GM21423 (cell line): ENCODE measurements at regions not wholly inside any gene's neighbourhood (a gene's known extent, or its start where the extent isn't known, plus 50 kb on each side); places are given as distances from the start of the nearest gene placed in this dataset.
"Not testable (repeated sequence)": the region's sequence is repeated elsewhere in the genome, so short reads cannot be mapped to it uniquely, and the experiment has no call there.

ENCODE experiments used
- ATAC-seq: cut with Tn5 transposase; IDR thresholded peaks from one replicate; pipeline ENCODE4 v1.9.1; 2021; ENCODE audit warnings: mild to moderate bottlenecking, moderate library complexity; ENCODE audit not compliant: unreplicated experiment

- ATAC-seq, result no peak
Measured at GRCh38 chr5:120813551-120813950, 349.5 kb downstream of the PRR16 start.

- no peak for ATAC-seq
Measured at GRCh38 chr5:120817044-120817985, 353.2 kb downstream of the PRR16 start.

GRCh38 chr5:120818128-120818527, 354.0 kb downstream of the PRR16 start:
- ATAC-seq, result no peak

GRCh38 chr5:120823328-120823727, 359.2 kb downstream of the PRR16 start:
- ATAC-seq, result no peak

- ATAC-seq, result not testable (repeated sequence)
Measured at GRCh38 chr5:120831646-120832045, 367.5 kb downstream of the PRR16 start.

GRCh38 chr5:120841830-120842229, 377.7 kb downstream of the PRR16 start:
- no peak for ATAC-seq

- no peak for ATAC-seq
Measured at GRCh38 chr5:120843390-120843980, 379.4 kb downstream of the PRR16 start.

- ATAC-seq, result no peak
Measured at GRCh38 chr5:120848883-120849282, 384.8 kb downstream of the PRR16 start.

GRCh38 chr5:120852222-120852860, 388.2 kb downstream of the PRR16 start:
- no peak for ATAC-seq

GRCh38 chr5:120866997-120867396, 402.9 kb downstream of the PRR16 start:
- ATAC-seq, result no peak

- no peak for ATAC-seq
Measured at GRCh38 chr5:120869831-120870230, 405.7 kb downstream of the PRR16 start.

GRCh38 chr5:120872297-120872696, 408.2 kb downstream of the PRR16 start:
- ATAC-seq, result no peak

GRCh38 chr5:120873083-120873482, 409.0 kb downstream of the PRR16 start:
- no peak for ATAC-seq

- no peak for ATAC-seq
Measured at GRCh38 chr5:120874081-120874862, 410.2 kb downstream of the PRR16 start.

- no peak for ATAC-seq
Measured at GRCh38 chr5:120882038-120882775, 418.1 kb downstream of the PRR16 start.

GRCh38 chr5:120886351-120886860, 422.3 kb downstream of the PRR16 start:
- ATAC-seq, result no peak

GRCh38 chr5:120895660-120896059, 431.6 kb downstream of the PRR16 start:
- no peak for ATAC-seq

GRCh38 chr5:120901199-120901598, 437.1 kb downstream of the PRR16 start:
- no peak for ATAC-seq

GRCh38 chr5:120907953-120908352, 443.9 kb downstream of the PRR16 start:
- no peak for ATAC-seq

- ATAC-seq, result no peak
Measured at GRCh38 chr5:120910629-120911028, 446.5 kb downstream of the PRR16 start.
